ENCODE measurements at regions not wholly inside any gene's neighbourhood (a gene's known extent, or its start where the extent isn't known, plus 50 kb on each side); places are given as distances from the start of the nearest gene placed in this dataset.
A peak's percentile ranks its signal among the peaks of the same experiment; 100 is the strongest.

DNA sequence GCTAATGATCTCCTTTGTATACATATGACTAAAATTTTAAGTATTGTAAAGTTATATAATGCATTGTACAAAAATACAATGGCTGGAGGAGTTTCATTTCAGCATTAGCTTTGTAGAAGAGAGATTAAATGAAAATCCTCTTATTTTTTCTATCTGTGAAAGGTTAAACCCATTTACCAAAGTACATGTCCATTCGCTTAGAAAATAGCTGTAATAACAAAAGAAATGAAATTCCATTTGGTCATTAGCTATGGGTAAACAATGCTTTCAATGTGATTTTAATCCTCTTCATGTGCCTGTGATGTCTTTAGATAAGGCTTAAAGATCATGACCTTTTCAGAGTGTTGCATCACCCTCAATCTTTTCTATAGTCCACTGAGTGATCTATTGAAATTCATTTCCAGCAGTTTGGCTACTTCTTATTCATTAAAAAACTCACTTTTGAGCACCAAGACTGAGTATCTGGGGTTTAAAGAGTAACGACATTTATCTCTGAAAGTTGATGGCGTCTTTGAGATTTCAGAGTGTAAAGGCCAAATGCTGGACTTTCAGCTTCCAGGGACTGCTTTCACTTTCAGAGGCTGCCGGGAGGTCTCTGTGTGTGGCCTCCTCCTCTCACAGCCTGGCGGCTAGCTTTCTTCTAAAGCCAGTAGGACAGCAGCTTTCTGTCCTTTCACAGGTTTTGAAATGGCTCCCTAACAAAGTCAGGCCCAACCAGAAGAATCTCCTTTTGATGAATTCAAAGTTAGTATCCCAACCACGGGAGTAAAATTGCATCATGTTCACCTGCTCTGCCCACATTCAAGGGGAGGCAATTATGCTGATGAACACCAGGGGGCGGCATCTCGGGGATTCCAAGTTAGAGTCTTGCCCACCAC lies 701.4 kb upstream of the COBL start:
- peak; percentile 39 for TF ChIP-seq CTCF (IDR thresholded peaks at IDR 0.05; ENCODE audit: extremely low read depth, insufficient read depth, missing control alignments)
- in situ Hi-C loops (cut with MboI; ENCODE audit: low pct_unique_long_range_greater_than_20kb, low sequenced_read_pairs, unreplicated experiment): no loop called here
- no peak for DNase-seq (ENCODE audit: low spot score)

- in situ Hi-C loops (cut with MboI; ENCODE audit: low pct_unique_long_range_greater_than_20kb, low sequenced_read_pairs, unreplicated experiment): no loop called here
- TF ChIP-seq CTCF (IDR thresholded peaks at IDR 0.05; ENCODE audit: extremely low read depth, insufficient read depth, missing control alignments): no peak
- no peak for DNase-seq (ENCODE audit: low spot score)
Measured at GRCh38 chr7:52009181-52009580, 692.6 kb upstream of the COBL start.

- in situ Hi-C loops (cut with MboI; ENCODE audit: low pct_unique_long_range_greater_than_20kb, low sequenced_read_pairs, unreplicated experiment): no loop called here
- no peak for TF ChIP-seq CTCF (IDR thresholded peaks at IDR 0.05; ENCODE audit: extremely low read depth, insufficient read depth, missing control alignments)
- no peak for DNase-seq (ENCODE audit: low spot score)
Measured at GRCh38 chr7:52006674-52007073, 690.1 kb upstream of the COBL start.

- TF ChIP-seq CTCF (IDR thresholded peaks at IDR 0.05; ENCODE audit: extremely low read depth, insufficient read depth, missing control alignments): no peak
- in situ Hi-C loops (cut with MboI; ENCODE audit: low pct_unique_long_range_greater_than_20kb, low sequenced_read_pairs, unreplicated experiment): no loop called here
- no peak for DNase-seq (ENCODE audit: low spot score)
Measured at GRCh38 chr7:52005613-52006012, 689.0 kb upstream of the COBL start.

DNA sequence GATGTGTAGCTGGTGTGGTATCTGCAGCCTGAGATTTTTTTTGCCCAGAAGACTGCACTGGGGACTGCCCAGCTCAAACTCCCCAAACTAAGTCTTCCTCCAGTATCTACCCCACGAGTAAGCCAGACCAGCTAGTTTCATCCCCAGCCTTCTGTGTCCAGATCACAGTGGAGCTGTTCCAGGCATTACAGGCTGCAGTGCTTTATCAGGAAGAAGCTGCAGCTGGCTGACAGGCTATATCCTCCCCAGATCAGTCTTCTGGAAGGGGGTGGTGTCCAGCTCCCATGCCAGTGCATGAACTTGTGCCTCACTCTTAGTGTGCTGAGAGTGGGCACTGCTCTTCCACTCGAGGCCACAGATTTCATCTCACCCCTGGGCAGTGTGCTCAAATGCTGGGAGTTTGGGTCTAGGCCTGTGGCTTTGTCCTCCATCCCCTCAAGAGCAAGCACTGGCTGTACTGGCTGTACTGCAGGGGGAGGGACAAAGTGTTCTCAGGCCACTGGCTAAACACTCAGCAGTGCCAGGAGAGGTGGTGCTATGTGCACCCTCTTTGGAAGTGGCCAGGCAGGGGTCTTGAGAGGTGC lies 679.1 kb upstream of the COBL start:
- no peak for DNase-seq (ENCODE audit: low spot score)
- in situ Hi-C loops (cut with MboI; ENCODE audit: low pct_unique_long_range_greater_than_20kb, low sequenced_read_pairs, unreplicated experiment): no loop called here
- TF ChIP-seq CTCF (IDR thresholded peaks at IDR 0.05; ENCODE audit: extremely low read depth, insufficient read depth, missing control alignments): no peak

DNA sequence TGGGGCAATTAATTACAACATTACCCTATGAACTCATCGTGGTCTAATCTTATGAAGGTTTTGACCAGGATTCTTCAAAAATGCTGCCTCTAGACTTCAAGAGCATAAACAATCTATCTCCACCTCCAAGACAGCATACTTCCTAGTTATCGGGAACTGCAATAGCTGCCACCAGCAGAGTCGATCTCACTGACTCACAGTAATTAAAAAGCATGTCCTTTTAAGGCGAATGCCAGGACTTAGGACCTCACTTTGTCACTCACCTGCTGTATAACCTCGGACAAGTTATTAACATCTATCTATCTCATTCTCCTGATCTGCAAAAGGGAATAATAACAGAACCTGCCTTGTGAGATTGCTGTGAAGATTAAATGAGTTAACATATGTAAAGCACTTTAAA lies 666.0 kb upstream of the COBL start:
- in situ Hi-C loops (cut with MboI; ENCODE audit: low pct_unique_long_range_greater_than_20kb, low sequenced_read_pairs, unreplicated experiment): no loop called here
- no peak for DNase-seq (ENCODE audit: low spot score)
- TF ChIP-seq CTCF (IDR thresholded peaks at IDR 0.05; ENCODE audit: extremely low read depth, insufficient read depth, missing control alignments): no peak
